ENCODE measurements at regions not wholly inside any gene's neighbourhood (a gene's known extent, or its start where the extent isn't known, plus 50 kb on each side); places are given as distances from the start of the nearest gene placed in this dataset.

DNA sequence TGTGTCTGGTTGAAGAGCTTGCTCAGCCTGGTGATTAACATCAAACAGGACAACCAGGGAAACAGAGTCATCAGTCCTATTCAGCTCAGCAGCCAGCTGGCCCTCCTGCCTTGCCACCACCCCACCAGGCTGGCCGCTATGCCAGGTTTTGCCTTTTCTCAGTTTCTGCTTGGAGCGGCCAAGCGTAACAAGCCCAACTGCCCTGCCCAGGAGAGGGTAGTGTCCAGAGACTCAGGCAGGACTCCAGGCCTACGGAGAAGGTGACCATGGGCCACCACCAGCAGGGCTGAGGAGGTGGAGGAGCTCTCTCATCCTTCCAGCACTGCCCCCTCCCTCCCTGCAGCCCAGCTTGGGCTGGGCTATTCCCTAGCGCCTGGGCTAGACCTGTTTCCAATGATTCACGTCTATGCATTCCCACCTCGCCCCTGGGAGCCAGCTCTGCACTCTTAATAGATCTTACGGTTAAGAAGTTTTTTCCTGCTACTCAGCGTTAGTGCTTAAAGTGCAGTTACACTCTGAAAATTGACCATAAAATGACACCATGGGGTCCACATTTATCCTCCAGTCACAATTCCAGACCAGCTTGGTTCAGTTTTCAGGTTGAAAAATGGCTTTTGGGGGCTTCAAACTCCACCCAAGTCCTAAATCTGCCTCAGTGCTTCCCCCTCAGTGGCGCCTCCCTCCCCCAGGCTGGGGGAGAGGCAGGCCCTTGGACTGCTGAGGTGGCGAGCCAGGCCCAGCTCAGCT is 124.0 kb upstream of the PJA1 start:
- TF ChIP-seq CREB1 (IDR thresholded peaks at IDR 0.05; ENCODE audit: low read depth) (no peak), CEBPB (IDR thresholded peaks at IDR 0.05) (no peak), TAF1 (IDR thresholded peaks at IDR 0.05; ENCODE audit: low read depth) (no peak), RAD21 (IDR thresholded peaks at IDR 0.05; ENCODE audit: low read depth) (no peak), YY1 (IDR thresholded peaks at IDR 0.05; ENCODE audit: low read depth) (no peak), TCF12 (IDR thresholded peaks at IDR 0.05; ENCODE audit: low read depth) (no peak)
- TF ChIP-seq, protein P1, sequence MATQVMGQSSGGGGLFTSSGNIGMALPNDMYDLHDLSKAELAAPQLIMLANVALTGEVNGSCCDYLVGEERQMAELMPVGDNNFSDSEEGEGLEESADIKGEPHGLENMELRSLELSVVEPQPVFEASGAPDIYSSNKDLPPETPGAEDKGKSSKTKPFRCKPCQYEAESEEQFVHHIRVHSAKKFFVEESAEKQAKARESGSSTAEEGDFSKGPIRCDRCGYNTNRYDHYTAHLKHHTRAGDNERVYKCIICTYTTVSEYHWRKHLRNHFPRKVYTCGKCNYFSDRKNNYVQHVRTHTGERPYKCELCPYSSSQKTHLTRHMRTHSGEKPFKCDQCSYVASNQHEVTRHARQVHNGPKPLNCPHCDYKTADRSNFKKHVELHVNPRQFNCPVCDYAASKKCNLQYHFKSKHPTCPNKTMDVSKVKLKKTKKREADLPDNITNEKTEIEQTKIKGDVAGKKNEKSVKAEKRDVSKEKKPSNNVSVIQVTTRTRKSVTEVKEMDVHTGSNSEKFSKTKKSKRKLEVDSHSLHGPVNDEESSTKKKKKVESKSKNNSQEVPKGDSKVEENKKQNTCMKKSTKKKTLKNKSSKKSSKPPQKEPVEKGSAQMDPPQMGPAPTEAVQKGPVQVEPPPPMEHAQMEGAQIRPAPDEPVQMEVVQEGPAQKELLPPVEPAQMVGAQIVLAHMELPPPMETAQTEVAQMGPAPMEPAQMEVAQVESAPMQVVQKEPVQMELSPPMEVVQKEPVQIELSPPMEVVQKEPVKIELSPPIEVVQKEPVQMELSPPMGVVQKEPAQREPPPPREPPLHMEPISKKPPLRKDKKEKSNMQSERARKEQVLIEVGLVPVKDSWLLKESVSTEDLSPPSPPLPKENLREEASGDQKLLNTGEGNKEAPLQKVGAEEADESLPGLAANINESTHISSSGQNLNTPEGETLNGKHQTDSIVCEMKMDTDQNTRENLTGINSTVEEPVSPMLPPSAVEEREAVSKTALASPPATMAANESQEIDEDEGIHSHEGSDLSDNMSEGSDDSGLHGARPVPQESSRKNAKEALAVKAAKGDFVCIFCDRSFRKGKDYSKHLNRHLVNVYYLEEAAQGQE (IDR thresholded peaks at IDR 0.05; ENCODE audit: low read depth): no peak
- TF ChIP-seq, protein P2, sequence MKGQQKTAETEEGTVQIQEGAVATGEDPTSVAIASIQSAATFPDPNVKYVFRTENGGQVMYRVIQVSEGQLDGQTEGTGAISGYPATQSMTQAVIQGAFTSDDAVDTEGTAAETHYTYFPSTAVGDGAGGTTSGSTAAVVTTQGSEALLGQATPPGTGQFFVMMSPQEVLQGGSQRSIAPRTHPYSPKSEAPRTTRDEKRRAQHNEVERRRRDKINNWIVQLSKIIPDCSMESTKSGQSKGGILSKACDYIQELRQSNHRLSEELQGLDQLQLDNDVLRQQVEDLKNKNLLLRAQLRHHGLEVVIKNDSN (IDR thresholded peaks at IDR 0.05): no peak
- TF ChIP-seq, protein P3, sequence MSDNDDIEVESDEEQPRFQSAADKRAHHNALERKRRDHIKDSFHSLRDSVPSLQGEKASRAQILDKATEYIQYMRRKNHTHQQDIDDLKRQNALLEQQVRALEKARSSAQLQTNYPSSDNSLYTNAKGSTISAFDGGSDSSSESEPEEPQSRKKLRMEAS (IDR thresholded peaks at IDR 0.05): no peak

All from Ishikawa (cell line).